Liver (tissue), 3 donors: ENCODE measurements at regions not wholly inside any gene's neighbourhood (a gene's known extent, or its start where the extent isn't known, plus 50 kb on each side); places are given as distances from the start of the nearest gene placed in this dataset.

ENCODE experiments used
- FOXA1 ChIP-seq: IDR thresholded peaks from 2 replicates; pipeline ENCODE4 v1.6.1; 2016; ENCODE audit warnings: antibody characterized with exemption
- GABPA ChIP-seq, 2 donors: IDR thresholded peaks in 1 of 2; conservative IDR thresholded peaks in 1 of 2; 2 replicates each; pipeline ENCODE4 v1.6.1; 2016; ENCODE audit warnings: antibody characterized with exemption in 2 of 2, mild to moderate bottlenecking in 1 of 2, moderate library complexity in 1 of 2
- HNF4G ChIP-seq: IDR thresholded peaks from 2 replicates; pipeline ENCODE4 v1.6.1; 2016; ENCODE audit warnings: antibody characterized with exemption
- JUND ChIP-seq, 2 donors: IDR thresholded peaks; 2 replicates each; pipeline ENCODE4 v1.6.1; 2016; ENCODE audit warnings: antibody characterized with exemption in 2 of 2
- MAX ChIP-seq: IDR thresholded peaks from 2 replicates; pipeline ENCODE4 v1.6.1; 2016; ENCODE audit warnings: antibody characterized with exemption
- RAD21 ChIP-seq, 2 donors: IDR thresholded peaks; 2 replicates each; pipeline ENCODE4 v1.6.1; 2016; ENCODE audit warnings: antibody characterized with exemption in 2 of 2, mild to moderate bottlenecking in 2 of 2
- SP1 ChIP-seq: IDR thresholded peaks from 2 replicates; pipeline ENCODE4 v1.6.1; 2018; ENCODE audit warnings: antibody characterized with exemption, mild to moderate bottlenecking
- TAF1 ChIP-seq: conservative IDR thresholded peaks from 2 replicates; pipeline ENCODE4 v1.6.1; 2016; ENCODE audit warnings: antibody characterized with exemption, mild to moderate bottlenecking
- YY1 ChIP-seq: IDR thresholded peaks from 2 replicates; pipeline ENCODE4 v1.6.1; 2016; ENCODE audit warnings: antibody characterized with exemption, mild to moderate bottlenecking
- ZBTB33 ChIP-seq: IDR thresholded peaks from 2 replicates; pipeline ENCODE4 v1.6.1; 2016; ENCODE audit warnings: antibody characterized with exemption
- TF ChIP-seq, protein P1 (sequence below): fragments of 150-350 bp; IDR thresholded peaks from 2 replicates; pipeline ENCODE4 v1.5.1; 2017; ENCODE audit warnings: improper control_type of control experiment, low read depth, low read length; ENCODE audit not compliant: missing input control
- TF ChIP-seq, protein P2 (sequence below): IDR thresholded peaks from 2 replicates; pipeline ENCODE4 v1.6.1; 2016; ENCODE audit warnings: antibody characterized with exemption, mild to moderate bottlenecking
- TF ChIP-seq, protein P3 (sequence below): IDR thresholded peaks from 2 replicates; pipeline ENCODE4 v1.6.1; 2016; ENCODE audit warnings: antibody characterized with exemption
- donor health status: healthy.
- donor health status: healthy.

DNA sequence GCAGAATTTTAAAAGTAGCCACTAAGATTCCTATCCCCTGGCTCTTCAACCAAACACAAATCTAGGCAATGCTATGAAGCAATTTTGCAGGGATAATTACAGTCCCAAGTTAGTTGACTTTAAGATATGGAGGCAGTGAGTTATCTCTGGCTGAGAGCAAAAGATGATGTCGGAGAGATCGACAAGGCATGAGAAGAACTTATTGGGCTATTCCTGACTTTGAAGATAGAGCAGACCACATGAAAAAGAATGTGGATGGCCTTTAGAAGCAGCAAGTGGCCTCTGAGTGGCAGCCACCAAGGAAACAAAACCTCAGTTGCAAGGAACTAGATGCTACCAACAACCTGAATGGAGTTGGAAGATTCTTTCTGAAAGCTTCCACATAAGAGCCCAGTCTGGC lies 58.2 kb upstream of the PPM1B start:
- TF ChIP-seq, protein P1, sequence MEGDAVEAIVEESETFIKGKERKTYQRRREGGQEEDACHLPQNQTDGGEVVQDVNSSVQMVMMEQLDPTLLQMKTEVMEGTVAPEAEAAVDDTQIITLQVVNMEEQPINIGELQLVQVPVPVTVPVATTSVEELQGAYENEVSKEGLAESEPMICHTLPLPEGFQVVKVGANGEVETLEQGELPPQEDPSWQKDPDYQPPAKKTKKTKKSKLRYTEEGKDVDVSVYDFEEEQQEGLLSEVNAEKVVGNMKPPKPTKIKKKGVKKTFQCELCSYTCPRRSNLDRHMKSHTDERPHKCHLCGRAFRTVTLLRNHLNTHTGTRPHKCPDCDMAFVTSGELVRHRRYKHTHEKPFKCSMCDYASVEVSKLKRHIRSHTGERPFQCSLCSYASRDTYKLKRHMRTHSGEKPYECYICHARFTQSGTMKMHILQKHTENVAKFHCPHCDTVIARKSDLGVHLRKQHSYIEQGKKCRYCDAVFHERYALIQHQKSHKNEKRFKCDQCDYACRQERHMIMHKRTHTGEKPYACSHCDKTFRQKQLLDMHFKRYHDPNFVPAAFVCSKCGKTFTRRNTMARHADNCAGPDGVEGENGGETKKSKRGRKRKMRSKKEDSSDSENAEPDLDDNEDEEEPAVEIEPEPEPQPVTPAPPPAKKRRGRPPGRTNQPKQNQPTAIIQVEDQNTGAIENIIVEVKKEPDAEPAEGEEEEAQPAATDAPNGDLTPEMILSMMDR = no peak
- TF ChIP-seq MAX (no peak), TAF1 (no peak), JUND (IDR thresholded peaks at IDR 0.05) (no peak), RAD21 (IDR thresholded peaks at IDR 0.05) (no peak), FOXA1 (no peak), YY1 (no peak), SP1 (no peak), GABPA (IDR thresholded peaks at IDR 0.05 in 1 of 2, conservative IDR thresholded peaks at IDR 0.05 in 1 of 2) (no peak), ZBTB33 (no peak), HNF4G (no peak)
- TF ChIP-seq, protein P2, sequence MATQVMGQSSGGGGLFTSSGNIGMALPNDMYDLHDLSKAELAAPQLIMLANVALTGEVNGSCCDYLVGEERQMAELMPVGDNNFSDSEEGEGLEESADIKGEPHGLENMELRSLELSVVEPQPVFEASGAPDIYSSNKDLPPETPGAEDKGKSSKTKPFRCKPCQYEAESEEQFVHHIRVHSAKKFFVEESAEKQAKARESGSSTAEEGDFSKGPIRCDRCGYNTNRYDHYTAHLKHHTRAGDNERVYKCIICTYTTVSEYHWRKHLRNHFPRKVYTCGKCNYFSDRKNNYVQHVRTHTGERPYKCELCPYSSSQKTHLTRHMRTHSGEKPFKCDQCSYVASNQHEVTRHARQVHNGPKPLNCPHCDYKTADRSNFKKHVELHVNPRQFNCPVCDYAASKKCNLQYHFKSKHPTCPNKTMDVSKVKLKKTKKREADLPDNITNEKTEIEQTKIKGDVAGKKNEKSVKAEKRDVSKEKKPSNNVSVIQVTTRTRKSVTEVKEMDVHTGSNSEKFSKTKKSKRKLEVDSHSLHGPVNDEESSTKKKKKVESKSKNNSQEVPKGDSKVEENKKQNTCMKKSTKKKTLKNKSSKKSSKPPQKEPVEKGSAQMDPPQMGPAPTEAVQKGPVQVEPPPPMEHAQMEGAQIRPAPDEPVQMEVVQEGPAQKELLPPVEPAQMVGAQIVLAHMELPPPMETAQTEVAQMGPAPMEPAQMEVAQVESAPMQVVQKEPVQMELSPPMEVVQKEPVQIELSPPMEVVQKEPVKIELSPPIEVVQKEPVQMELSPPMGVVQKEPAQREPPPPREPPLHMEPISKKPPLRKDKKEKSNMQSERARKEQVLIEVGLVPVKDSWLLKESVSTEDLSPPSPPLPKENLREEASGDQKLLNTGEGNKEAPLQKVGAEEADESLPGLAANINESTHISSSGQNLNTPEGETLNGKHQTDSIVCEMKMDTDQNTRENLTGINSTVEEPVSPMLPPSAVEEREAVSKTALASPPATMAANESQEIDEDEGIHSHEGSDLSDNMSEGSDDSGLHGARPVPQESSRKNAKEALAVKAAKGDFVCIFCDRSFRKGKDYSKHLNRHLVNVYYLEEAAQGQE = no peak
- TF ChIP-seq, protein P3, sequence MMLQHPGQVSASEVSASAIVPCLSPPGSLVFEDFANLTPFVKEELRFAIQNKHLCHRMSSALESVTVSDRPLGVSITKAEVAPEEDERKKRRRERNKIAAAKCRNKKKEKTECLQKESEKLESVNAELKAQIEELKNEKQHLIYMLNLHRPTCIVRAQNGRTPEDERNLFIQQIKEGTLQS = no peak
